GM12875 (cell line): ENCODE measurements at regions not wholly inside any gene's neighbourhood (a gene's known extent, or its start where the extent isn't known, plus 50 kb on each side); places are given as distances from the start of the nearest gene placed in this dataset.

Experiments used
- H3K4me3 ChIP-seq: one replicate; pipeline ENCODE4 v1.5.1; 2011; ENCODE audit warnings: low read depth, low read length, control low read depth
- TF ChIP-seq, protein P1 (sequence below): IDR thresholded peaks from 2 replicates; pipeline ENCODE4 v1.5.1; 2011; ENCODE audit warnings: low read depth, mild to moderate bottlenecking, control low read depth, inconsistent platforms, low read length, moderate library complexity, borderline replicate concordance; ENCODE audit not compliant: insufficient read depth

DNA sequence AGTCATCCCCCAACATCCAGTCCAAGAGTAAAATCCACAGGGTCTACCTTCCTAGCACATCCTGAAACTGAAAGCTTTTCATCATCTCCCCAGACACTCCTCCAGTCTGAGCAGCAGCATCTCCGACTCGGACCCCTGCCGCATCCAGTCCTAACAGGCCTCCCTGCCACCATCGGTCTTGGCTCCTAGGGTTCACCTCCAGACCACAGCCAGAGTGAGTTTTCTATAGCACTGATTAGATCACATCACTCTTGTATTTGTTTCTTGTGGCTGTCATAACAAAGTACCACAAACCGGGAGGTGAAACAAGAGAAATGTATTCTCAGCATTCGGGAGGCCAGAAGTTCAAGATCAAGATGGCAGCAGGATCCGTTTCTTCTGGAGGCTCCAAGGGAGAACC lies 187.8 kb downstream of the TOMM20 start:
- H3K4me3 ChIP-seq = no peak overlapping the region
- TF ChIP-seq, protein P1, sequence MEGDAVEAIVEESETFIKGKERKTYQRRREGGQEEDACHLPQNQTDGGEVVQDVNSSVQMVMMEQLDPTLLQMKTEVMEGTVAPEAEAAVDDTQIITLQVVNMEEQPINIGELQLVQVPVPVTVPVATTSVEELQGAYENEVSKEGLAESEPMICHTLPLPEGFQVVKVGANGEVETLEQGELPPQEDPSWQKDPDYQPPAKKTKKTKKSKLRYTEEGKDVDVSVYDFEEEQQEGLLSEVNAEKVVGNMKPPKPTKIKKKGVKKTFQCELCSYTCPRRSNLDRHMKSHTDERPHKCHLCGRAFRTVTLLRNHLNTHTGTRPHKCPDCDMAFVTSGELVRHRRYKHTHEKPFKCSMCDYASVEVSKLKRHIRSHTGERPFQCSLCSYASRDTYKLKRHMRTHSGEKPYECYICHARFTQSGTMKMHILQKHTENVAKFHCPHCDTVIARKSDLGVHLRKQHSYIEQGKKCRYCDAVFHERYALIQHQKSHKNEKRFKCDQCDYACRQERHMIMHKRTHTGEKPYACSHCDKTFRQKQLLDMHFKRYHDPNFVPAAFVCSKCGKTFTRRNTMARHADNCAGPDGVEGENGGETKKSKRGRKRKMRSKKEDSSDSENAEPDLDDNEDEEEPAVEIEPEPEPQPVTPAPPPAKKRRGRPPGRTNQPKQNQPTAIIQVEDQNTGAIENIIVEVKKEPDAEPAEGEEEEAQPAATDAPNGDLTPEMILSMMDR = no peak

DNA sequence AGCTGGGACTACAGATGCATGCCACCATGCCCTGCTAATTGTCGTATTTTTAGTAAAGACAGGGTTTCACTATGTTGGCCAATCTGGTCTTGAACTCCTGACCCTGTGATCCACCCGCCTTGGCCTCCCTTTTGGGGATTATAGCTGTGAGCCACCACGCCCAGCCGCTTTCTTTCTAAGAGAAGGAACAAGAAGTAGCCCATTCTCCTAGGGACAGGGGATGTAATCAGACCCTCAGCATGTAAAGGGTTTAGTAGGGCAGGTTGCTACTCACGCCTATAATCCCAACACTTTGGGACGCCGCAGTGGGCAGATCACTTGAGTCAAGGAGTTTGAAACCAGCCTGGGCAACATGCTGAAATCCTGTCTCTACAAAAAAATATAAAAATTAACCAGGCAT lies 189.7 kb downstream of the TOMM20 start:
- H3K4me3 ChIP-seq = no peak overlapping the region
- TF ChIP-seq, protein P1 = no peak

DNA sequence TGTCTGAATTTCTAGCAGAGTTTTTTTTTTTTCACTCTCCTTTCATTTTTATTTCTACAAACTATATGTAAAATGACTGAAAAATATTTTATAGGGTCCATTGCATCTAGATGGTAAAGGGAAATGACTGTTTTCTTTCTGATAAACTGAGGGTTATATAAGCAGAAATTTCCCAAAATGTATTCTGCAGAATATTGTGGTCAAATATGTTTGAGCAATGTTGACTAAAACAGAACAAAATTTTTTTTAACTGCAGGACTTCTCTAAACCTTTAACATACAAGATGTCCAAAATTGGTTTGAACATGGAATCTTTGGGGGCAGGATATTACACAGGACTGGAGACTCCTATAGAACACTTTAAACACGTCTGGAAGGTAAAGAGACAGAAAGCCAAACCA lies 190.5 kb downstream of the TOMM20 start:
- H3K4me3 ChIP-seq = no peak overlapping the region
- TF ChIP-seq, protein P1 = no peak

DNA sequence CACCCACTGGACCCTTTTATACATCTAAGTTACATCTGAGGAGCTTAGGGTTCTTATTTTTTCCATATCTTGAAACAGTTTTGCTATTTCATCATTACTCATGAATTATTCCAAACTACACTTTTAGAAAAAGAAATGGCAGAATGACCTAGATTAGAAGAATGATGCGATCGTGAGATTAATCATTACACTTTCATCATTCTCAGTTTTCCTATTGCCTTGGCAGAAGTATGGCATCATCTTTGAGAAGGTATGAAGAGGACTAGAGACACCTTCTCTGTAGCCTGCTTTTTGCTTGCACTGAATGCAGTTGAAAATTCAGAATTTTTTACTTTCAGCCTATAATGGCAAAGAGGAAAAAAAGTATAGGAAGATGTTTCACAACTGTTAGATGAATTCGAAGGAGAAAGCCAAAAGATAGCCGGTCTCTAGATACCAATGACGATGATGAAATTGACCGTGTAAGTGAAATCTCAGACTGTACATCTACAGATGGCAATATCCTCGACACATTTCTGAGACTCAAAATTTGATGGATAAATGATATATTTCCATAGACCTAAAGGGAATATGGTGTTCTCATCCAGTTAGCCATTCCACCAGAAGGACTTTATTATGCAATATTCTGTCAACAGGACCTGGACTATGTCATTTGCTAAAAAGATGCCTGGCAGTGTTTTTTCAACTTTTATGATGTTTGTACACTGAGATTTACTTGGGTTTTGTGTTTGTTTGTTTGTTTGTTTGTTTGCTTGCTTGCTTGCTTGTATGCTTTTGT lies 191.8 kb downstream of the TOMM20 start:
- no peak overlapping the region for H3K4me3 ChIP-seq
- TF ChIP-seq, protein P1 = no peak

DNA sequence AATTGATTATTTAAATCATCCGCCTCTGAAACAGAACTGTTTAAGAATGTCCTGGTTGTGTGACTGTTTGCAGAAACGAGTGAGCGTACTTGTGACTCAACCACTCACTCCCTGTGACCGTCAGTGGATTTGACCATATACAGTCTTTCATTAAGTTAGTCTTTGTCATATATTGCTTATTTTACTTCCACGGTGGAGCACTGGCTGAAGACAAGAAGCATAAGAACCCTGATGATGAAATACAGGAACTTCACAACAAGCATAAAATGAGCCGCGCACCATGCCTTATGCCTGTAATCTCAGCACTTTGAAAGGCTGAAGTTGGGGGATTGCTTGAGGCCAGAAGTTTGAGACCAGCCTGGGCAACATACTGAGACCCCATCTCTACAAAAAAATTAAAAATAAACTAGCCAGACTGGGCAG lies 194.0 kb downstream of the TOMM20 start:
- TF ChIP-seq, protein P1 = no peak
- no peak overlapping the region for H3K4me3 ChIP-seq

DNA sequence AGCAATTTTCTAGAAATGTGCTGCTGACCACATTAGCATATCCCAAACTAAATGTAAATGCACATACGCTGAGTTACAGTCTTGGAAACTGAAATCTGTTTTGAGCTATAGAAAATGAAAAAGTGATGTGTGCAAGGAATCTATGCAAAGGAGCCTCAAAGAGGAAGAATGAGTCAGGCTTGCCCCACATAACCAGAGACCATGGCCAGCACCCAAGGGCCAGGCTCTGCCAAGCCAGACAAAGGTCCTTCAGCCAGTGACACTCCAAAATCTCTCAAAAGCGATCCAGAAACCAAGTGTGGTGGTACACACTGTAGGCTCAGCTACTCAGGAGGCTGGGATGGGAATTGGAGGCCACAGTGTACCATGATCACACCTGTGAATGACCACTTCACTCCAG lies 195.2 kb downstream of the TOMM20 start:
- H3K4me3 ChIP-seq = no peak overlapping the region
- TF ChIP-seq, protein P1 = no peak
